MG63 (cell line): ENCODE measurements at regions not wholly inside any gene's neighbourhood (a gene's known extent, or its start where the extent isn't known, plus 50 kb on each side); places are given as distances from the start of the nearest gene placed in this dataset.
A peak's percentile ranks its signal among the peaks of the same experiment; 100 is the strongest.

Experiments
- DNase-seq: peaks from one replicate; pipeline ENCODE4 v3.0.0-alpha.2; 2020
- H3K27me3 ChIP-seq: fragments of 250-450 bp; sonication (Bioruptor Pico); 2 replicates; pipeline ENCODE4 v1.5.1; 2020; ENCODE audit warnings: mild to moderate bottlenecking, moderate library complexity
- H3K36me3 ChIP-seq: fragments of 250-450 bp; sonication (Bioruptor Pico); 2 replicates; pipeline ENCODE4 v1.5.1; 2020; ENCODE audit warnings: mild to moderate bottlenecking, moderate library complexity
- H3K4me3 ChIP-seq: fragments of 250-450 bp; sonication (Bioruptor Pico); 2 replicates; pipeline ENCODE4 v1.5.1; 2020; ENCODE audit warnings: mild to moderate bottlenecking, moderate library complexity
- H3K9me3 ChIP-seq: fragments of 250-450 bp; sonication (Bioruptor Pico); 2 replicates; pipeline ENCODE4 v1.5.1; 2020; ENCODE audit warnings: mild to moderate bottlenecking, moderate library complexity

DNA sequence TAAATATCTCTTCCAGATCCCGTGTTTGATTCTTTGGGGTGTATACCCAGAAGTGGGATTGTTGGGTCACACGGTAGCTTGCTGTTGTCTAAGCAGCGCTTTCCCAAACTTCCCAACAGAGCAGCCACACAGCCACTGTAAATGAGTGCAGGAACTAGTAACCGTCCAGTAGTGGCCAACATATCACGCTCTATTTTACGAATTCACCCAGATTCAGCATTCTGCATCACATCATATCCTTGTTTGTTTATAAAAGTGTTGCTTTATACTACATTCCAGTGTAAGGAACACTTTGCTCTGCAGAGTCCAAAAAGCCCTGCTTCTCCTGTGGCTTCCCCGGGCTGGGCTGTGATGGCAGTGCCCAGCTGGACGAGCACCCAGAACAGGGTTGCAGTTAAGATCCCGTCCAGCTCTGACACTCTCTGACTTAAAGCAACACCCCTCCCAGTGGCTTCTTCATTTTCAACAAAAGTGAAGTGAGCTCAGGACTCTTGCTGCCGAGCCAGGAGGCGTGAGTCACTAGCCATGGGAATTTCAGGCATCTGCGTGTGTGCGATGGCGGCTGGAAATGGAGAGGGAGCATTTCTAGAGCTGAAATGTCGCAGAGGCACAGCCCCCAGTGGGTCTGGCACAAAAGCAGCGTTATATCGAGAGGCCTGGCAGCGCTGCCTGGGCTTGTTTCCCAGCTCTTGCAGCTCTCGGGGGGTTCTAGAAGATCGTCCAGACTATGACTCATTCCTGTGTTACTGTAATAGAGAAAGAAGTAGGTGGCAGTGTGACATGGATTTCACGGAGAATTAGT is 216.3 kb upstream of the ECI2 start:
- no peaks in the 10 kb centered on the region for H3K27me3 ChIP-seq
- H3K36me3 ChIP-seq, result no peaks in the 10 kb centered on the region
- H3K4me3 ChIP-seq, result peak overlapping the region; percentile 25
- no peaks in the 10 kb centered on the region for H3K9me3 ChIP-seq
- DNase-seq, result peak; percentile 87

DNA sequence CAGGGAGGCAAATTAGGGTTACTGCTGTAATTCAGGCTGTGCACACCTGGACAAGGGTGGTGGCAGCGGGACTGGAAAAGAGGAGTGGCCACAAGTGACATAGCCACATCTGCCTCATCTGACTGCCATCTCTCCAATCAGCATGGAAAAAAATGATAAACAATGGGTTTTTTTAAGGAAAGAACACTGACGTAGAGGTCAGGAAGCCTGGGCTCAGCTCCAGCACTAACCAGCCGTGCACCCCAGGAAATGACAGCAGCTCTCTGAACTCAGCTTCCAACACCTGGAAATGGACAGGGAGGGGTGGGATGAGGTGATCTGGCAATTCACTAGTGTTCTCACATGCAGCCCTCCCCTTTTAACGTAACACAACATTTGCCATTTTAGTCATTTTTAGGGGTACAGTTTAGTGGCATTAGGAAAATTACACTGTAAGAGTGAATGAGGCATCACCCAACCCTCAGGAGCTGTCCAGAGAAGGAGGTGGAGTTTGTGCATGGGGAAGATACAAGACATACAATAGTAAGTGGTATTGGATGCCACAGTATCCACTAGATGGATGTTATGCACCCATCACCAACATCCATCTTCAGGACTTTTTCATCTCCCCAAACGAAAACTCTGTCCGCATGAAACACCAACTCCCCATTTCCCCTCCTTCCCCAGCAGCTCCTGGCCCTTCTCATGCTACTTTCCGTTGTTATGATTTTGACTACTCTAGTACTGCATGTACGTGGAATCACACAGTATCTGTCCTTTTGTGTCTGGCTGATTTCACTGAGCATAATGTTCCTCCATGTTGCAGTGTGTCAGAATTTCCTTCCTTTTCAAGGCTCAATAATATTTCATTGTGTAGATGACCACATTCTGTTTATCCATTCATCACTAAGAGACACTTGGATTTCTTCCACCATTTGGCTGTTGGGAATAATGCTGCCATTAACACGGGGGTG is 215.5 kb upstream of the ECI2 start:
- Histone ChIP-seq H3K4me3 (no peak overlapping the region; the same call in 1 of the 2 replicates), H3K9me3 (no peaks in the 10 kb centered on the region), H3K36me3 (no peaks in the 10 kb centered on the region), H3K27me3 (no peaks in the 10 kb centered on the region)
- DNase-seq, result no peak

DNA sequence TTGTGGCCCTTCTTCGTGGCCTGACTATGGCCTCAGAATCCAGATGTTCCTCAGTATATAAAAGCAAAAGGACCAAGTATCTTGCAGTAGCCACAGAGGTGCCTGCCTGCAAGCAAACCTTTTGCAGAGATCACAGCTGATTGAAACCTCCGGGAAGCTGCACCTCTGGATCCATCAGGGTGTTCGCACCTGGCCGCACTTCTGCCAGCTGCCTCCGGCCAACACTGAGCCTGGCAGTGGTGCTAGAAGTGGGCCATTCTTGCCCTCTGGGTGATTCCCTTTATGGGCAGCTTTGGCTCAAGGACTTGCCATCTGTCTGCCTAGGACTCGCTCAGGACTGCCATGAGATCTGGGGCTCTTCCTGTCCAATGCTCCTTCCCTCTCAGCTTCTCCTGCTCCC is 214.6 kb upstream of the ECI2 start:
- no peak for DNase-seq

DNA sequence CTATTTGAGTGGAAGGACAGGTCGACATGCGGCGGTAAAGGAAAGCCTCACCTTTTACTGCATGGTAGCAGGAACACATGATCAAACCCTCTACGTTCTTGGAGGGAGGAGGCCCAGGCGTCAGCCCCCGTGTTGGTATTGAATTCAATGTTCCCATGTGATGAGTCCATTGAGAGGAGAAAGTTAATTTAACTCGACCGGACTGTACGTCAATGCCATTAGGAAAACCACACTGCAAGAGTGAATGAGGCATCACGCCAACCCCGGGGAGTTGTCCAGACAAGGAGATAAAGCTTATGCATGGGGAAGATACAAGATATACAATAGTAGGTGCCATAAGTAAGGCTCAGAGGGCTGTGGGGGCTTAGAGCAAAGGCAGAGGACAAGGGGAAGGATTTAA is 213.9 kb upstream of the ECI2 start:
- no peak overlapping the region for H3K4me3 ChIP-seq
- DNase-seq, result no peak
- H3K9me3 ChIP-seq, result no peaks in the 10 kb centered on the region

More for the DNA sequence above, 214.6 kb upstream of the ECI2 start:
- H3K36me3 ChIP-seq, result no peaks in the 10 kb centered on the region
- H3K4me3 ChIP-seq, result no peak overlapping the region
- H3K27me3 ChIP-seq, result no peaks in the 10 kb centered on the region
- no peaks in the 10 kb centered on the region for H3K9me3 ChIP-seq

DNA sequence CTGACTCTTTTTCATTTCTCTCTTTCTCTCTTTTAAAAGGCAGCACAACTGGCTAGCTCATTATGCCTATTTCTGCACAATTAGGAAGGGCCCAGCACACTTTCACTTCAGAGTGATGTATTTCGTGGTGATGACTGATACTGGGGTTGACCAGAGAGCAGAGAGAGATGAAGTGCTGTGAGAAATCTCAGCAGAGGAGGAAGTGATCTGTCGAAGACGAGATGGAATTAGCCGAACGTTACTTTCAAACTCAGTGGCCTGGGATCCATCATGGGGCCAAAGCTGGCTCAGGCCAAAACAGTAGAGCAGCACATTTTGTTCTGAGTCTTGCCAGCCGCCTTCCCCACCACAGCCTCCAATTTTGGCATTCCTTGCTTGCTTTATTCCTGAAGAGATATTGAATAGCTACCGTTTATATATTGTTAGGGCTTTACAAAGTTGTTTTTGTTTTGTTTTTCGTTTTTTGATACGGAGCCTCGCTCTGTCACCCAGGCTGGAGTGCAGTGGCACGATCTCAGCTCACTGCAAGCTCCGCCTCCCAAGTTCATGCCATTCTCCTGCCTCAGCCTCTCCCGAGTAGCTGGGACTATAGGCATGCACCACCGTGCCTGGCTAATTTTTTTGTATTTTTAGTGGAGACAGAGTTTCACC is 213.2 kb upstream of the ECI2 start:
- no peaks in the 10 kb centered on the region for H3K27me3 ChIP-seq
- H3K36me3 ChIP-seq, result no peaks in the 10 kb centered on the region
- no peak overlapping the region for H3K4me3 ChIP-seq
- DNase-seq, result no peak
- no peaks in the 10 kb centered on the region for H3K9me3 ChIP-seq

More for the DNA sequence above, 213.9 kb upstream of the ECI2 start:
- Histone ChIP-seq H3K27me3 (no peaks in the 10 kb centered on the region), H3K36me3 (no peaks in the 10 kb centered on the region)

DNA sequence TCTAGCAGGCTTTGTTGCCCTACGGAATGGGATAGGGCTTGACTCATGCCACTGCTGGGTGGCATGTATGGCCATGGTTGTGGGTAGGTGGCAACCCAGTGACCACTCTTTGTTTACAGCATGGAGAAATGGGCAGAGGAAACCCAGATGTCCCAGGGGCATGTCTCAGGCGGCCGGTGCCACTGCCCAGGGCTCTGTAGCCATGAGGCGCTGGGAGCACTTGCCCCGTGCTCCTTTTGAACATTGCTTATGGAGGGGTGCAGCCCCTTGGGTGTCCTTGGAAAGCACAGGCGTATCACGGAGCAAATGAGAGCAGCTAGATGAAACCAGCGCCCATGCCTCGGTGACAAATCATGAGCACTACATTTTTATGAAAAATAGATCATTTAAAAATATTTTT is 212.5 kb upstream of the ECI2 start:
- Histone ChIP-seq H3K27me3 (no peaks in the 10 kb centered on the region), H3K36me3 (no peaks in the 10 kb centered on the region), H3K4me3 (no peak overlapping the region), H3K9me3 (no peaks in the 10 kb centered on the region)
- DNase-seq, result no peak

DNA sequence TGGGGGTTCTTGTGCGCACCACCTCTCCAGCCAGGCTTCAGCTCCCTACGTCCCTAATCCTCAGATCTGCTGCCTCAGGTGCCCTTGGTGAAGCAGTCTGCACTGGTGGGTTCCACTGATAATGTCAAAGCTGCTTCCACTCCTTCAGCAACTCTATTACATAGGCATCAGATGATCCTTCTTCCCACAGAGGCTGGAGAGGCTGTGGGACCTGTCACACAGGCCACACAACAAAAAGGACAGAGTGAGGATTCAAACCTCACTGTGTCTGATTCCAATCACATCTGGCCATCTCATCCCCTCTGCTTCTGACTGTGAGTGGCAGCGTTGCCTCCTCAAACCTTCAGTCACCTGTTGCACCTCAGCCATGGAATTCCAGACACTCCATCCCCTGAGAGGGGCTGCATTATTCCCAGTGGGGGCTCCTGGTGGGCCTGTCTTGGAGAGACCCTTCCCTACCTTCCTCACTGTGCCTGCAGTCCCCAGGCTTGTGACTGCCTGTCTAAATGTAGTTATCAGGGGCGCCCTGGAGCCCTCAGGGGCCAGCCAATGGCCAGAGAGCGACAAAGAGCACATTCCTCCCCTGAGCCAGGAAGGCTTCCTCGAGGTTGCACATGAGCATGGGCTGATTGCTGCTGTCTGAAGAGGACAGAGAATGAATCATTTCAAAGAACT is 211.4 kb upstream of the ECI2 start:
- DNase-seq, result no peak
- Histone ChIP-seq H3K36me3 (no peaks in the 10 kb centered on the region), H3K9me3 (no peaks in the 10 kb centered on the region), H3K4me3 (no peak overlapping the region), H3K27me3 (no peaks in the 10 kb centered on the region)

DNA sequence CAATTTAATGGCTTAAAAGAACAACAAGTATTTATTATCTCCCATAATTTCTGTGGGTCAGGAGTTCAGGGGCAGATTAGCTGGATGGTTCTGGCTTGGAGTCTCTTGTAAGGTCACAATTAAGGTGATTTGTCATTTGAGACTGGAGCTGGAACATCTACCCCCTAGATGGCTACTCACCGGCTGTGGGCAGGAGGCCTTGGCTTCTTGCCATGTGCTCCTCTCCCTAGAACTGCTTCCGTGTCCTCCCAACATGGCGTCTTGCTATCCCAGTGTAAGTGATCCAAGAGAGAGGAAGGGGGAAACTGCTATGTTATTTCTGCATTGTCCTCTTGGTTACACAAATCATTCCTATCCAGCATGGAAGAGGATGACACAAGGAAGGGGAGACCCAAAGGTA is 210.2 kb upstream of the ECI2 start:
- H3K36me3 ChIP-seq, result no peaks in the 10 kb centered on the region
- H3K27me3 ChIP-seq, result no peaks in the 10 kb centered on the region
- no peak for DNase-seq
- no peaks in the 10 kb centered on the region for H3K9me3 ChIP-seq
- no peak overlapping the region for H3K4me3 ChIP-seq

DNA sequence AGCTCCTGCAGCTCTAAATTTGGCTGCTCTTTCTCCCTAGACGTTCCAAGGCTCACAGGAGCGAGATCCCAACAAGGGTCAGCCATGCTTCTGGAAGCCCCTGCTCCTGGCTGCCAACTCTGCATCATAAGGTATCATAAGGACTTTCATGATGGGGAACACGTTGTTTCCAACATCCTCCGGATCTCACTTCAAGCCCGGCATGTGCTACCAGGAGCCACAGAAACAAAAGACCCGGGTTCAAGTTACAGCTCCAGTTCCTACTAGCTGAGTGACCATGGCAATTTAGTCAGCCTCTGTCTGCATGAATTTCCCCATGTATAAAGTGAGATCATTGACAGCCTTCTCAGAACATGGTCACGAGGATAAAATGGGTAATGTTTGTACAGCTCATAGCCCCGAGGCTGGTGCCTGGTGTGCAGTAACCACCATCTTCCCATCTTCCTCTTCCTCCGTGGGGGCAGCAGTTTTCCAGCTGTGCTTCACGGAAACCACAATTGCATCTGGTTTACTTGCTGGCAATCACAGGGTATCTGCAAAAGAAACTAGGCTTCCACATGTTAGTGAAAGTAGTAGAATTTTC is 209.0 kb upstream of the ECI2 start:
- DNase-seq, result peak; percentile 23
- no peaks in the 10 kb centered on the region for H3K9me3 ChIP-seq
- H3K27me3 ChIP-seq, result no peaks in the 10 kb centered on the region
- no peaks in the 10 kb centered on the region for H3K36me3 ChIP-seq
- no peak overlapping the region for H3K4me3 ChIP-seq

DNA sequence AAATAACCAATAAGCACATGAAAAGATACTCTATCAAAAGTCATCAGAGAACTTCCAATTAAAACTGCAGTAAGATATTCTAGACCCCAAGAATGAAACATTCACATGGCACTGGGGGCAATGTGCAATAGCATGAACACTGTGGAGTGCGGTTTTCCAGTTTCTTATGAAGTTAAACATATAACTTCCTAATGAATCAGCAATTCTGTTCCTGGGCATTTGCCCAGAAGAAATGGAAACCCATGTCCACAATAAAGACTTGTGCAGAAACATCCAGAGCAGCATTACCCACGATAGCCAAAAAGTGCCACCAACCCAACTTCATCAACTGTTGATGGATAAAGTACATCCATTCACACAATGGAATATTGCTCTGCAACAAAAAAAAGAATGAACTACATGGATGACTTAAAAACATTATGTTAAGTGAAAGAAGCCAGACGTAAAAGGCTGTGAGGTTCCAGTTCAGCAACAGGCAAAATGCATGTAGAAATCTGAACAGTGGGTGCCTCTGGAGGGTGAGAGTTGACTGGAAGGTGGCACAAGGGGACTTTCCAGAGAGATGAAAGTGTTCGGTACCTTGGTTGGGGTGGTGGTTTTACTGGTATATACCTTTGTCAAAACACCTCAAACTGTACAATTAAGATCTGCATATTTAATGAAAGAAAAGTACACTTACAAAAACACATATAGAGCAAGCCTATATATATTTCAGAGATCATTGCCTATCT is 207.2 kb upstream of the ECI2 start:
- DNase-seq, result no peak
- H3K9me3 ChIP-seq, result no peaks in the 10 kb centered on the region
- H3K27me3 ChIP-seq, result no peaks in the 10 kb centered on the region
- no peaks in the 10 kb centered on the region for H3K36me3 ChIP-seq
- no peak overlapping the region for H3K4me3 ChIP-seq

DNA sequence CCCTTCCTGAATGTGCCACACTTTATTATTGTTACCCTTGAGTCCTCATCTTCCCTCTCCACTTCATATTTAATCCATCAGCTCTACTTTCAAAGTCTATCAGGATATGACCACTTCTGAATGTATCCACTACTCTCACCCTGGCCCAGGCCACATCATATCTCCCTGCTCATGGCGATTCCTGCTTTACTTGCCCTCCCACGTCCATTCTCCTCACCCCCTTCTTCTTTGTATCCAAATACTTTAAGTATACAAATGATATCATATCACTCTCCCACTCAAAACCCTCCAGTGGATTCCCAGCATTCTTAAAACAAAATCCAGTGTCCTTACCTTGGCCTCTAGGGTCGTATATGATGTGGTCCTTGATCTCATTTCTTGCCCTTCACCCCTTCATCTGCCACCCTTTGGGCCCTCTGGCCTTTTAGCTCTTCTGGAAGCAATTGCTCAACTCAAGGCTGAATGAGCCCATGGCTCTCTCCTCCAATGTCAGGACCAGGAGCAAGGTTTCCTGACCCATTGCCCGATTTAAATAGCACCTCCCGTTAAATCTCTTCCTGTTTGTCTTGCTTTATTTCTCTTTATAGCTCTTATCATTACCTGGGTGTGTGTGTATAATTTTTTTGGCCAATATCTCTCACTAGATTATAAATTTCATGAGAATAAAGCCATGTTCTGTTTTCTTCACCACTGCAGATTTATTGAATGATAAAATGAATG is 205.9 kb upstream of the ECI2 start:
- Histone ChIP-seq H3K36me3 (no peaks in the 10 kb centered on the region), H3K27me3 (no peaks in the 10 kb centered on the region), H3K9me3 (no peaks in the 10 kb centered on the region), H3K4me3 (no peak overlapping the region)
- DNase-seq, result no peak

DNA sequence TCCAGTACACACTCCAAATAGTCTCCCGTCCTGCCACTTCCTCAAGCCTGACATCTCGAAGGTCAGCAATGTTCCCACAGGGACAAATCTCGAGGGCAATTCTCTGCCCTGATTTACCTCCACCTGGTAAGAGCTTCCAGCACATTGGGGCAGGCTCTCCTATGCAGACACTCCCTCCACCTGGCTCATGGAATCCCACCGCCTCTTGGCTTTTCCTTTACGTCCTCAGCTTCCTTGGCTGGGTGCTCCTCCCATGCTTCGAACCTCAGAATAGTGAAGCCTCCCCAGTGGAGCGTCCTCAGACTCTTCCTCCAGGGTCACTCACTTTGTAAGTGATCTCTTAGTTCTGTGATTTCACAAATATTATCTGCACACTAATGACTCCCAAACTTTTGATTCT is 205.2 kb upstream of the ECI2 start:
- no peak for DNase-seq
- Histone ChIP-seq H3K9me3 (no peaks in the 10 kb centered on the region), H3K27me3 (no peaks in the 10 kb centered on the region), H3K36me3 (no peaks in the 10 kb centered on the region), H3K4me3 (no peak overlapping the region)

DNA sequence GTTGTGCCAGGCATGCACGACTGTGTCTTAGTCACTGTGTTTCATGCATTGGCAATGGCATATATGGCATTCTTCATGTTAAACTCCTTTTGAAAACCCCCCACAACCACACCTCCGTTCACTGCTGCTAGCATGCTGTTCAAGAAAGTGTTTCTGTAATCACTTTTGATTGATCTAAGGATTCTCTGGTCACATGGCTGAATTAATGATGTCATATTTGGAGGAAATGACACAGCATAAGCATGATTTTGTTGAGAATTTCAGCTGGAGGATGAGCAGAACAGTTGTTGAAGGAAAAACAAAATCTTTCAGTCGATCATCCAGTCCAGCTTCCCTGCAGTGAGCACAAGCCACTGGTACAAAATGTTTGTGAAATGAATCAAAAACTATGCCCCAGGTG is 203.5 kb upstream of the ECI2 start:
- H3K36me3 ChIP-seq, result no peaks in the 10 kb centered on the region
- DNase-seq, result no peak
- H3K27me3 ChIP-seq, result no peaks in the 10 kb centered on the region
- H3K9me3 ChIP-seq, result no peaks in the 10 kb centered on the region
- no peak overlapping the region for H3K4me3 ChIP-seq

DNA sequence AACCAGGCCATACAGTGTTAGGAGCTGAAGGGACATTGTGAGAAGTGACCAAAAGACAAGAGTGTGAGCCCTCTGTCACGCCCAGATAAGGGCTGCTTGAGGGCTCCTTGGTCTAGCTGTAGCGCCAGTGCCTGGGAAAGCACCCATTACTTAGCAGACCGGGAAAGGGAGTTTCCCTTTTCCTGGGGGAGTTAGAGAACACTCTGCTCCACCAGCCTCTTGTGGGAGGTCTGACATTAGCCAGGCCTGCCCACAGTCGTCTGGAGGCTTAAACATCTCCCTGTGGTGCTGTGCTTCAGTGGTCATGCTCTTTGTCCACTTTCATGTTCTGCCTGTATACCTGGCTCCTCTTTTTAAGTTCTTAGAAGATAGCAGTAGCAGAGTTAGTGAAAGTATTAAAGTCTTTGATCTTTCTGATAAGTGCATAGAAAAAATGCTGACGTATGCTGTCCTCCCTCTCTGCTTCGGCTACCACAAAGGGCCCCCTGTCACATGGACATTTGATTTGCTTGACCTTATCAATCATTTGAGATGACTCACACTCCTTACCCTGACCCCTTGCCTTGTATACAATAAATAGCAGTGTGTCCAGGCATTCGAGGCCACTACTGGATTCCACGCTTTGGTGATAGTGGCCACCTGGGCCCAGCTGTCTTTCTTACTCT is 201.5 kb upstream of the ECI2 start:
- DNase-seq, result no peak
- H3K27me3 ChIP-seq, result no peaks in the 10 kb centered on the region
- no peaks in the 10 kb centered on the region for H3K36me3 ChIP-seq
- no peaks in the 10 kb centered on the region for H3K9me3 ChIP-seq
- H3K4me3 ChIP-seq, result no peak overlapping the region

DNA sequence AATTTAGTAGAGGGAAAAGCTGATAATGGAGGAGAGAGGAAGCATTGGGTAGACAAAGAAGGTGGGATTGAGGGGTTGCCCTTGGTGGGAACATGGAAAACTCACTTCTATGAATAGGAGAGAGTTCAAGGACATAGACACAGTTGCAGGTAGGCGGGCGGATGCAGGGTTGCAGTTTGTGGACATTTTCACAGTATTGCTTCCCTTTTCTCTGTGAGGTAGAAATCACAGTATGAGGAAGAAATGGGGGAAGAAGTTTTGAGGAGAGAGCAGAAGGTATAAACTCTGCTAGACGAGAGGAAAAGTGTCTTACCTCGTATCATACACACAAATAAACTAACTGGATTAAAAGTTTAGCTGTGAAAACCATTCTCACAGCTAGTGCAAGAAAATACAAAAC is 200.7 kb upstream of the ECI2 start:
- DNase-seq, result no peak
- Histone ChIP-seq H3K27me3 (no peaks in the 10 kb centered on the region), H3K4me3 (no peak overlapping the region), H3K9me3 (no peaks in the 10 kb centered on the region), H3K36me3 (no peaks in the 10 kb centered on the region)
